Ovary (tissue), 7 donors: ENCODE measurements at regions not wholly inside any gene's neighbourhood (a gene's known extent, or its start where the extent isn't known, plus 50 kb on each side); places are given as distances from the start of the nearest gene placed in this dataset.

Source experiments
- DNase-seq, 5 donors: peaks; one replicate each; pipeline ENCODE4 v3.0.0-alpha.2; 2019 to 2020
- H3K27ac ChIP-seq, 2 donors: fragments of 200-600 bp; one replicate each; pipeline versions ENCODE4 v1.5.1 to v1.8.0; 2019 to 2022
- H3K27me3 ChIP-seq: fragments of 200-600 bp; one replicate; pipeline ENCODE4 v1.8.0; 2022
- H3K36me3 ChIP-seq: fragments of 200-600 bp; sonication (generic); one replicate; pipeline ENCODE4 v1.5.1; 2019
- H3K4me1 ChIP-seq: one replicate; pipeline ENCODE4 v1.8.1; 2013; ENCODE audit warnings: mild to moderate bottlenecking, moderate library complexity; ENCODE audit not compliant: insufficient read depth
- H3K4me3 ChIP-seq: fragments of 200-600 bp; sonication (generic); one replicate; pipeline ENCODE4 v1.5.1; 2017
- H3K9me3 ChIP-seq, 2 donors: fragments of 200-600 bp in 1 of 2; sonication (generic) in 1 of 2; one replicate each; pipeline versions ENCODE4 v1.5.1 to v1.8.1; 2013 to 2019; ENCODE audit warnings: mild to moderate bottlenecking in 1 of 2, moderate library complexity in 1 of 2
- CTCF ChIP-seq, 3 donors: fragments of 450-650 bp in 2 of 3; fragments of 200-600 bp in 1 of 3; IDR thresholded peaks; one replicate each; pipeline versions ENCODE4 v1.5.1 to v1.8.0; 2016 to 2022; ENCODE audit warnings: antibody characterized with exemption in 3 of 3, mild to moderate bottlenecking in 1 of 3
- EP300 ChIP-seq: sonication (generic); formaldehyde crosslinking; IDR thresholded peaks from one replicate; pipeline ENCODE4 v1.6.1; 2017; ENCODE audit warnings: antibody characterized with exemption
- POLR2A ChIP-seq: fragments of 450-650 bp; IDR thresholded peaks from one replicate; pipeline ENCODE4 v1.6.1; 2017; ENCODE audit warnings: antibody characterized with exemption, mild to moderate bottlenecking, moderate library complexity
- WGBS, 3 donors: extraction: QIAGEN DNeasy Blood & Tissue Kit in 1 of 3; methylation state at CpG; one replicate each; pipeline versions ENCODE4 v1.1.5 to v1.1.7; 2013 to 2017; 5-methylcytosine and 5-hydroxymethylcytosine counted together
- intact Hi-C, 4 donors: fragments of 100-400 bp; cut with DNase I; formaldehyde crosslinking; loops; one replicate each; pipeline versions ENCODE4 v1.11.0 to v1.15.1; 2022 to 2023
- donor health status: DM: no; HTN: no; CAD: no; lungs with moderate emphysema.
- donor health status: DM: no; HTN: no; CAD: no.
- donor health status: Bipolar disorder and iron deficiency.
- donor health status: DM: no; HTN: no; CAD: no.
- donor health status: DM: yes; HTN: yes; CAD: no.

GRCh38 chr6:138560130-138560860, 61.0 kb upstream of the NHSL1 start:
- H3K9me3 ChIP-seq: no peaks in the 10 kb centered on the region
- H3K27me3 ChIP-seq: no peaks in the 10 kb centered on the region
- H3K4me1 ChIP-seq: no peaks in the 10 kb centered on the region
- H3K27ac ChIP-seq: no peak overlapping the region
- intact Hi-C loops: no loop called here
- TF ChIP-seq CTCF (IDR thresholded peaks at IDR 0.05) (no peak), POLR2A (no peak), EP300 (no peak)
- H3K36me3 ChIP-seq: no peaks in the 10 kb centered on the region
- 77 to 81% (median 79%) methylated on average over 10 of the region's 10 CpGs for WGBS, 3 donors
- no peak for DNase-seq
- H3K4me3 ChIP-seq: no peak overlapping the region

GRCh38 chr6:138562691-138563090, 63.4 kb upstream of the NHSL1 start:
- DNase-seq: no peak
- no peaks in the 10 kb centered on the region for H3K9me3 ChIP-seq
- H3K4me3 ChIP-seq: no peak overlapping the region
- TF ChIP-seq POLR2A (no peak), EP300 (no peak), CTCF (IDR thresholded peaks at IDR 0.05) (no peak)
- H3K4me1 ChIP-seq: no peaks in the 10 kb centered on the region
- no peaks in the 10 kb centered on the region for H3K27me3 ChIP-seq
- H3K36me3 ChIP-seq: no peaks in the 10 kb centered on the region
- 95 to 97% (median 96%) methylated on average over 8 of the region's 8 CpGs for WGBS, 3 donors
- intact Hi-C loops: no loop called here
- no peak overlapping the region for H3K27ac ChIP-seq

GRCh38 chr6:138563231-138563630, 63.9 kb upstream of the NHSL1 start:
- Histone ChIP-seq H3K27ac (no peak overlapping the region), H3K27me3 (no peaks in the 10 kb centered on the region), H3K36me3 (no peaks in the 10 kb centered on the region), H3K4me3 (no peak overlapping the region), H3K9me3 (no peaks in the 10 kb centered on the region), H3K4me1 (no peaks in the 10 kb centered on the region)
- DNase-seq: no peak
- intact Hi-C loops: no loop called here
- TF ChIP-seq EP300: no peak
- TF ChIP-seq POLR2A: no peak
- no peak for TF ChIP-seq CTCF (IDR thresholded peaks at IDR 0.05)
- 92 to 96% (median 94%) methylated on average over 6 of the region's 6 CpGs for WGBS, 3 donors

- no peaks in the 10 kb centered on the region for H3K4me1 ChIP-seq
- H3K27ac ChIP-seq: no peak overlapping the region
- intact Hi-C loops: no loop called here
- WGBS, 3 donors: 65 to 78% (median 70%) methylated on average over 3 of the region's 3 CpGs
- H3K4me3 ChIP-seq: no peak overlapping the region
- TF ChIP-seq POLR2A (no peak), EP300 (no peak), CTCF (IDR thresholded peaks at IDR 0.05) (no peak)
- DNase-seq: no peak
- H3K27me3 ChIP-seq: no peaks in the 10 kb centered on the region
- H3K36me3 ChIP-seq: no peaks in the 10 kb centered on the region
- no peaks in the 10 kb centered on the region for H3K9me3 ChIP-seq
These were observed 64.4 kb upstream of the NHSL1 start for GRCh38 chr6:138563650-138564049.
